Erythroblast (primary cell): ENCODE measurements at regions not wholly inside any gene's neighbourhood (a gene's known extent, or its start where the extent isn't known, plus 50 kb on each side); places are given as distances from the start of the nearest gene placed in this dataset.

Experiments used
- GATA1 ChIP-seq: IDR thresholded peaks from 2 replicates; pipeline ENCODE4 v1.6.1; 2011; ENCODE audit warnings: low read depth, mild to moderate bottlenecking, control low read depth, low read length, moderate library complexity
- POLR2A ChIP-seq: IDR thresholded peaks from 2 replicates; pipeline ENCODE4 v1.6.1; 2011; ENCODE audit warnings: mild to moderate bottlenecking, low read length

DNA sequence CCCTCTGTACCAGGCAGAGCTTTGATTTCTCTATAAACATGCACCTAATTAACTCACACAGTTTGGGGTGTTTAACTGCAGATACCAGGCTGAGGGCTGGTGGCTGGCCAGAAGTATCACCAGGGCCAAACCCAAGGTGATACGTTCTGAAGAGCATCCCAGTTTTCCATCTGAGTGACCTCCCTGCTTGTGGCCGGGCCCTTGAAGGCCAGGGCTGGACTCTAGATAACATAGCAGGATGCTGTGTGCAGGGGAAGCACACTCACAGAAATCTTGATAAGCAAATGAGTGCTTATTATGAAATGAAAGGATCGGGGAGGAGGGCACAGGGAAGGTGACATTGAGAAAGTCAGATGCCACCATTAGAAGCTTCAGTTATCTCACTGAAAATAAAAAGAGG is 582.4 kb downstream of the BRINP1 start:
- no peak for TF ChIP-seq POLR2A
- no peak for TF ChIP-seq GATA1
